ENCODE measurements at regions not wholly inside any gene's neighbourhood (a gene's known extent, or its start where the extent isn't known, plus 50 kb on each side); places are given as distances from the start of the nearest gene placed in this dataset.

- DNase-seq, result no peak
Observed at GRCh38 chr6:8275667-8276066, 159.7 kb downstream of the SLC35B3 start.

- DNase-seq, result no peak
Observed at GRCh38 chr6:8274226-8274625, 161.1 kb downstream of the SLC35B3 start.

- DNase-seq, result no peak
Observed at GRCh38 chr6:8269872-8270454, 165.4 kb downstream of the SLC35B3 start.

GRCh38 chr6:8269094-8269493, 166.3 kb downstream of the SLC35B3 start:
- DNase-seq, result no peak

- no peak for DNase-seq
Observed at GRCh38 chr6:8268606-8269005, 166.3 kb upstream of the EEF1E1 start.

- no peak for DNase-seq
Observed at GRCh38 chr6:8268156-8268555, 165.8 kb upstream of the EEF1E1 start.

- DNase-seq, result no peak
Observed at GRCh38 chr6:8260610-8261009, 158.3 kb upstream of the EEF1E1 start.

- DNase-seq, result no peak
Observed at GRCh38 chr6:8246403-8246802, 144.1 kb upstream of the EEF1E1 start.

GRCh38 chr6:8245726-8246125, 143.4 kb upstream of the EEF1E1 start:
- DNase-seq, result no peak

GRCh38 chr6:8243475-8243874, 141.1 kb upstream of the EEF1E1 start:
- DNase-seq, result no peak

- no peak for DNase-seq
Observed at GRCh38 chr6:8242885-8243284, 140.5 kb upstream of the EEF1E1 start.

- DNase-seq, result no peak
Observed at GRCh38 chr6:8240301-8240700, 138.0 kb upstream of the EEF1E1 start.

GRCh38 chr6:8238773-8239683, 136.7 kb upstream of the EEF1E1 start:
- DNase-seq, result no peak

- DNase-seq, result no peak
Observed at GRCh38 chr6:8237668-8238067, 135.3 kb upstream of the EEF1E1 start.

GRCh38 chr6:8236956-8237355, 134.6 kb upstream of the EEF1E1 start:
- no peak for DNase-seq

GRCh38 chr6:8234321-8234720, 132.0 kb upstream of the EEF1E1 start:
- DNase-seq, result no peak

- DNase-seq, result no peak
Observed at GRCh38 chr6:8231956-8232355, 129.6 kb upstream of the EEF1E1 start.

GRCh38 chr6:8229915-8230756, 127.8 kb upstream of the EEF1E1 start:
- no peak for DNase-seq

- no peak for DNase-seq
Observed at GRCh38 chr6:8225113-8225512, 122.8 kb upstream of the EEF1E1 start.

GRCh38 chr6:8223678-8224077, 121.3 kb upstream of the EEF1E1 start:
- DNase-seq, result no peak

GRCh38 chr6:8219352-8219943, 117.1 kb upstream of the EEF1E1 start:
- DNase-seq, result peak; percentile 64

GRCh38 chr6:8218861-8219260, 116.5 kb upstream of the EEF1E1 start:
- no peak for DNase-seq

- DNase-seq, result no peak
Observed at GRCh38 chr6:8215631-8216030, 113.3 kb upstream of the EEF1E1 start.

Measured in activated effector memory CD4-positive, alpha-beta T cell treated with anti-CD3 and anti-CD28 coated beads, Interleukin-2, amount 50 U/mL, for 16 hours (primary cell).